ENCODE measurements at regions not wholly inside any gene's neighbourhood (a gene's known extent, or its start where the extent isn't known, plus 50 kb on each side); places are given as distances from the start of the nearest gene placed in this dataset.
A peak's percentile ranks its signal among the peaks of the same experiment; 100 is the strongest.
"Not testable (repeated sequence)": the region's sequence is repeated elsewhere in the genome, so short reads cannot be mapped to it uniquely, and the experiment has no call there.

GRCh38 chr2:44051593-44052347, 56.0 kb upstream of the LRPPRC start:
- DNase-seq (ENCODE audit: low read depth) = no peak

DNA sequence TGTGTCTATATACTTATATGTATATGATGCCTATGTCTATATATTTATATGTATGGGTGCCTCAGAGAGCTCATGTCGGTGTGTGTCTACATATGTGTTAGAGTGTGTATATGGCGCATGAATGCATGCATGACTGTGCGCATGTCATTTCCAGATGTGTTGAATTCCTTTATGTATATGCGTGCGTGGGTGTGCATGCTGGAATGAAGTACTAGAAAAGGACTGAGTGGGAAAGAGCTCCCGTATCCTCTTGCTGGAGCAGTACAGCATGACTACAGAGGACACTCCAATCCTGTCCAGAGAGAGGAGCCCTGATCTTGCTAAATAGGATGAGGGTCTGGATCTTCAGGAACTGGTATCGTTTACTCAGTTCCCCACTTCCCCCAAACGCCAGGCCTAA, 56.8 kb upstream of the LRPPRC start:
- DNase-seq (ENCODE audit: low read depth) = no peak

DNA sequence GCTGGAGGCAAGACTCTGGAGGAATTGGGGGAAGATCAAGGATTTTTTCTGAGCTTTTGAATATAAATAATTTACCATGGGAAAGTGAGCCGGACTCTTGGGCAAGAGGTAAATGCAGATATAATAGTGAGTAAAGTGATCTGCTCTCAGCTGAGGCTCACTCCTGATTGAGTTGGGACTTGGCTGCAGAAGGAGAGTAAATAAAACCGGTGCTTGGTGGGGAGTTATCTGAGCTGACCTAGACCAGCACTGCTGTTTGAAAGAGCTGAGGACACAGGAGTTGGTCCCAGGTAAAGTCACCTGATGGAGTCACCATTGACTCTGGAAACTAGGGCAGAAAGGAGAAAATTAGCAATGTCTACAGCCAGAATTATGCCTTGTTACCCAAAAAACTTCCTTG, 57.3 kb upstream of the LRPPRC start:
- no peak for DNase-seq (ENCODE audit: low read depth)

- no peak for DNase-seq (ENCODE audit: low read depth)
Observed at GRCh38 chr2:44053456-44053855, 57.7 kb upstream of the LRPPRC start.

GRCh38 chr2:44055229-44055628, 59.4 kb upstream of the LRPPRC start:
- DNase-seq (ENCODE audit: low read depth) = no peak

DNA sequence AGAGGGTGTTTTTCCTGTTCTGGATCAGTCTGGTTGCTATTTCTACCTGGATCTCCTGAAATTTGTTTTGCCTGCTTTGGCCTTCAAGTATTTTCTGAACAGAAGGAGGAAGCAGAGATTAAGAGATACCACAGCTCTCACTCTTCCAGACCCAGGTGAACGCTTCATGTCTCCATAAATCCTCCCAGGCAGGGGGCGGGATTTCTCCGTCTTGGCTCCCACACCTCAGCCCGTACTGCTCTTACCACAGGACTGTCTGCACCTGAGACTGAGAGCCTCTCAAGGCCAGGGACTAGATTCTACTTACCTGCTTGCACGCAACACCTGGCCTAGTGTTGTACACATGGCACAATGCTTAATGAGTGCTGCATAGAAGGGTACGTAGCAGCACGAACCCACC, 59.9 kb upstream of the LRPPRC start:
- DNase-seq (ENCODE audit: low read depth) = no peak

DNA sequence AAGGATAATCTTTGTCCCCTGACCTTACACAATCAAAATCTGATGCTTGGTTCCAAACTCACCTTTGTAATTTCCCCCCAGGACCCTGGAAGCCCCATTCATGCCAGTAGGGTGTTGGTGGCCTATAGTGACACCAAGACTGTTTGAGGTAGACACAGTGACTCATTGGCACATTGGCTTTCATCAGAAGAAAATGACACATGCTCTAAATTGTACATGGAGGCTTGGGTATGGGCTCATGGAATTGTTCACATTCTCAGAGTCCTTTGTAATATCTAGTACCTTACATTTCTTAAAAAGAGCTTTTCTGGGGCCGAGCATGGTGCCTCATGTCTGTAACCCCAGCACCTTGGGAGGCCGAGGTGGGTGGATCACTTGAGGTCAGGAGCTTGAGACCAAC, 61.2 kb upstream of the LRPPRC start:
- DNase-seq (ENCODE audit: low read depth) = no peak

DNA sequence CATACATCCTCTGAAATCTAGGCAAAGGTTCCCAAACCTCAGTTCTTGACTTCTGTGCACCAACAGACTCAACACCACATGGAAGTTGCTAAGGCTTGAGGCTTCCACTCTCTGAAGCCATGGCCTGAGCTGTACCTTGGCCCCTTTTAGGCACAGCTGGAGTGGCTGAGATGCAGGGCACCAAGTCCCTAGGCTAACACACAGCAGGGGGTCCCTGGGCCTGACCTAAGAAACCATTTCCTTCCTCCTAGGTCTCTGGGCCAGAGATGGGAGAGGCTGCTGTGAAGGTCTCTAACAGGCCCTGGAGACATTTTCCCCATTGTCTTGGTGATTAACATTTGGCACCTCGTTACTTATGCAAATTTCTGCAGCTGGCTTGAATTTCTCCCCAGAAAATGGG, 64.5 kb upstream of the LRPPRC start:
- not testable (repeated sequence) for DNase-seq (ENCODE audit: low read depth)

DNA sequence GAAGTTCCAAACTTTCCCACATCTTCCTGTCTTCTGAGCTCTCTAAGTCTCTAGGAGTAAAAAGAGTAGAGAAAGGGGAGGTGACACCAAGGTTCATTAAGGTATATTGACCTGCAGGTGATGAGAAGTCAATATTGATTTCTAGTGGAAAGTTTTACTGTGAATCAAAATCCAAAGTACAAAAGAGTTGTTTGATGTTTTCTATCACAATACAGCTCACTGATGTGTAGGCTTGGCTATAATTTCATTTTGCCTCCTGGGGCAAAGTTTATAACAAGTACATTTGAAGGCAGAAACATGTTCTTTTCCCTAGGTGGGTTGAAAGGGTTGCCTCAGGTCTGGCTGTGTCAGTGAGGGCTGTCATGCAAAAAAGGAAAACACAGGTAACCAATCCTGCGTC, 65.2 kb upstream of the LRPPRC start:
- no peak for DNase-seq (ENCODE audit: low read depth)

- DNase-seq (ENCODE audit: low read depth) = no peak
Observed at GRCh38 chr2:44061469-44061868, 65.7 kb upstream of the LRPPRC start.

DNA sequence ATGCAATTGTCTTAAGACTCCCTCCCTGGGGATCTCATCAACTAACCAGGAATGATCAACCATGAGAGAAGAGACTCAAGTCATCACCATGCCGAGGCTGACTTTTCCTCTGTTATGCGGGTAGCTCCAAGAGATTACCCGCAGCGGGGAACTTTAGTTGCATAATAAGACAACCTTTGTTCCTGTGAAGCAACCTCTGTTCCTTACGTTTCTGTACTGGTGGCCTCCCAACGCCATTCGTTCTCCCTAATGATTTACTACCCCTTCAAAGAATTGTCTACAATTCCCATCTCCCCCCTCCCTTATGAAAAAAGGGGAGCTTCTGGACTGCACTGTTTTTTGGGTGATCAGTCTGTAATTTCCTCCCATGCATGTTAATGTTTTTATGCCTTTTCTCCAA, 66.1 kb upstream of the LRPPRC start:
- DNase-seq (ENCODE audit: low read depth) = no peak

DNA sequence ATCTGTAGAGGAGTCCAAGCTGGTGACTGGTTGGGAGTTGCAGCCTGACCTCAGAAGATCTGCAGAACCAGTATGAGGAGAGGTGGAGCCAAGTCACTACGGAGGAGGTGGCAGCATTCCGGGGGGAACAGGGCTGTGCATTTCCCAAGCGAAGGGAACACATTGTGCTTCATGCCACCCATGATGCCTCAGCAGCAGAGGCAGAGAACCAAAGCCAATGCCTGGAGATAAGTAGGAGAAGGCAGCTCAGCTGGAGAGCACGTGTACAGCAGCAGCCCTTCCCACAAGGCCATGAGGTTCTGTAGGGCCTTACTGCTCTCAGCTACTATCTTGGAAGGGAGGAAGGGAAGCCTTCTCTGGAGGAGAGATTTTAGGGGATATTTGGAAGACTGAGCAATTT, 67.2 kb upstream of the LRPPRC start:
- no peak for DNase-seq (ENCODE audit: low read depth)

DNA sequence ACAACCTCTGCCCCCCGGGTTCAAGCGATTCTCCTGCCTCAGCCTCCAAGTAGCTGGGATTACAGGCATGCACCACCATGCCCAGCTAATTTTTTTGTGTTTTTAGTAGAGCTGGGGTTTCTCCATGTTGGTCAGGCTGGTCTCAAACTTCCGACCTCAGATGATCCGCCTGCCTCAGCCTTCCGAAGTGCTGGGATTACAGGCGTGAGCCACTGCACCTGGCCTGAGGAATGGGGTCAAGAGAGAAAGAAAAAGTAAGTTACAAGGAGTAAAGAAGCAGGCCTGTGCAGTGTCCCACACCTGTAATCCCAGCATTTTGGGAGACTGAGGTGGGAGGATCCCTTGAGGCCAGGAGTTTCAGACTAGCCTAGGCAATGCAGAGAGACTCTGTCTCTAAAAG, 68.5 kb upstream of the LRPPRC start:
- DNase-seq (ENCODE audit: low read depth) = not testable (repeated sequence)

DNA sequence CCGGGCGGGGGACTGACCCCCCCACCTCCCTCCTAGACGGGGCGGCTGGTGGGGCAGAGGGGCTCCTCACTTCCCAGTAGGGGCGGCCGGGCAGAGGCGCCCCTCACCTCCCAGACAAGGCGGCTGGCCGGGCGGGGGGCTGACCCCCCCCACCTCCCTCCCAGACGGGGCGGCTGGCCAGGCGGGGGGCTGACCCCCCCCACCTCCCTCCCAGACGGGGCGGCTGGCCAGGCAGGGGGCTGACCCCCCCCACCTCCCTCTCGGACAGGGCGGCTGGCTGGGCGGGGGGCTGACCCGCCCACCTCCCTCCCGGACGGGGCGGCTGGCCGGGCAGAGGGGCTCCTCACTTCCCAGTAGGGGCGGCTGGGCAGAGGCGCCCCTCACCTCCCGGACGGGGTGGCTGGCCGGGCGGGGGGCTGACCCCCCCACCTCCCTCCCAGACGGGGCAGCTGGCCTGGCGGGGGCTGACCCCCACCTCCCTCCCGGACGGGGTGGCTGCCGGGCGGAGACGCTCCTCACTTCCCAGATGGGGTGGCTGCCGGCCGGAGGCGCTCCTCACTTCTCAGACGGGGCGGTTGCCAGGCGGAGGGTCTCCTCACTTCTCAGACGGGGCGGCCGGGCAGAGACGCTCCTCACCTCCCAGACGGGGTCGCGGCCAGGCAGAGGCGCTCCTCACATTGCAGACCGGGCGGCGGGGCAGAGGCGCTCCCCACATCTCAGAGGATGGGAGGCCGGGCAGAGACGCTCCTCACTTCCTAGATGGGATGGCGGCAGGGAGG, 71.4 kb upstream of the LRPPRC start:
- DNase-seq (ENCODE audit: low read depth) = not testable (repeated sequence)

DNA sequence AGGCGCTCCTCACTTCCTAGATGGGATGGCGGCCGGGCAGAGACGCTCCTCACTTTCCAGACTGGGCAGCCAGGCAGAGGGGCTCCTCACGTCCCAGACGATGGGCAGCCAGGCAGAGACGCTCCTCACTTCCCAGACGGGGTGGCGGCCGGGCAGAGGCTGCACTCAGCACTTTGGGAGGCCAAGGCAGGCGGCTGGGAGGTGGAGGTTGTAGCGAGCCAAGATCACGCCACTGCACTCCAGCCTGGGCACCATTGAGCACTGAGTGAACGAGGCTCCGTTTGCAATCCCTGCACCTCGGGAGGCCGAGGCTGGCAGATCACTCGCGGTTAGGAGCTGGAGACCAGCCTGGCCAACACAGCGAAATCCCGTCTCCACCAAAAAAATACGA, 72.0 kb upstream of the LRPPRC start:
- DNase-seq (ENCODE audit: low read depth) = not testable (repeated sequence)

- no peak for DNase-seq (ENCODE audit: low read depth)
Observed at GRCh38 chr2:44071454-44072046, 75.8 kb upstream of the LRPPRC start.

GRCh38 chr2:44073667-44074066, 77.9 kb upstream of the LRPPRC start:
- not testable (repeated sequence) for DNase-seq (ENCODE audit: low read depth)

GRCh38 chr2:44074795-44075194, 79.0 kb upstream of the LRPPRC start:
- not testable (repeated sequence) for DNase-seq (ENCODE audit: low read depth)

- peak; percentile 40 for DNase-seq (ENCODE audit: low read depth)
Observed at GRCh38 chr2:44075541-44075940, 79.8 kb upstream of the LRPPRC start.

DNA sequence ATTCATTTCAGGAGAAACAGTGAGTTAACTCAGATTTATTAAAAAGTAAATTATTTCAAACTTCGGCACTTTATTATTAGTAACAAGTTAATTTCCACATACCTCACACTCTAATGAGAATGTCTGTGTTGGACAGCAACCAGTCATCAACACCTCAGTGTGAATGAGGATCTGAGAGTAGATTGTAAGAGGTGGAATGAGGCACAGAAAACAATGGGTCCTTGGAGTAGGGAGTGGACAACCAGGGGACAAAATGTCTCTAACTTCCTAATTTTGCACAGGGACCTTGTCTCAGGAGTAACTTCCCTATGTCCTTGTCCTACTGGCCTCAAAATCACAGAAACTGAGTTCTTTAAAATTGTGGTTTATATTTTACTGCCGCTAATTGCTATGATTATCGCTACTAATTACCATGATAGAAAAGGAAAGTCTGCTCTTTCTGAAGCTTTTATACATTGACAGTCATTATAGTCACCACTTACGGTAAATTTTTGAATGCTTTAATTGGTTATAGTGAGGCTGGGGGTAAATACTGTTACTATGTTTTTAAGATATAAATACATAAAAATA, 82.2 kb upstream of the LRPPRC start:
- no peak for DNase-seq (ENCODE audit: low read depth)

- no peak for DNase-seq (ENCODE audit: low read depth)
Observed at GRCh38 chr2:44079686-44080085, 83.9 kb upstream of the LRPPRC start.

DNA sequence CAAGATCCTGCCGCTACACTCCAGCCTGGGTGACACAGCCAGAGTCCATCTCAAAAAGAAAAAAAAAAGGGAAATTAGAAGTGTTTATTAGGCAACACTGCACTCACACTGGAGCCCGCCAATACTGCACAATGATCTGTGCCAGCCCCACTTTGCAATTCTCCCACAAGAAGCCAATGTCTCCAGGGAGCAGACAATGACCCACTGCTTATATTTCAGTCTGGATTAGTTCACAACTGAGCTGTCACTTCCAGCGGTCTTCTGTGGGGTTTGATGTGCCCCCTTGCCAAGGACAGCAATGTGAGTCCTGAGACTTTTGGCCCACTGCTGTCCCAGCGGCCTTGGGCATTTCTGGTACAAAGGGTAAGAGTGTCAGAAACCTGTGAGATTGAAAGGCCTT, 85.6 kb upstream of the PPM1B start:
- DNase-seq (ENCODE audit: low read depth) = no peak

DNA sequence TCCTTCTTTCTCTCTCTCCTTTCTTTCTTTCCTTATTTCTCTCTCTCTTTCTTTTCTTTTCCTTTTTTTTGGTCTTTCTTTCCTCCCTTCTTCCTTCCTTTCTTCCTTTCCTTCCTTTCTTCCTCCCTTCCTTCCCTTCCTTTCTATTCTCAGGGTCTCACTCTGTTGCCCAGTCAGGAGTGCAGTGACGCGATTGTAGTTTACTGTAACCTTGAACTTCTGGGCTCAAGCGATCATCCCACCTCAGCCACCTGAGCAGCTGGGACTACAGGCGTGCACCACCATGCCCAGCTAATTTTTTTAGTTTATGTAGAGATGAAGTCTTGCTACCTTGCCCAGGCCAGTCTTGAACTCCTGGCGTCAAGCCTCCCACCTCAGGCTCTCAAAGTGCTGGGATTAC, 83.8 kb upstream of the PPM1B start:
- no peak for DNase-seq (ENCODE audit: low read depth)

All from EH (cell line).